ENCODE measurements at regions not wholly inside any gene's neighbourhood (a gene's known extent, or its start where the extent isn't known, plus 50 kb on each side); places are given as distances from the start of the nearest gene placed in this dataset.

GRCh38 chr2:147204102-147204501 lies 640.7 kb upstream of the ACVR2A start:
- peak; percentile 95 for DNase-seq (ENCODE audit: low read depth, low spot score)

GRCh38 chr2:147198651-147199171 lies 646.1 kb upstream of the ACVR2A start:
- DNase-seq (ENCODE audit: low read depth, low spot score), result peak; percentile 18

GRCh38 chr2:147197754-147198483 lies 646.9 kb upstream of the ACVR2A start:
- no peak for DNase-seq (ENCODE audit: low read depth, low spot score)

- no peak for DNase-seq (ENCODE audit: low read depth, low spot score)
Observed at GRCh38 chr2:147182260-147182659, 662.6 kb upstream of the ACVR2A start.

GRCh38 chr2:147181351-147182029 lies 663.3 kb upstream of the ACVR2A start:
- DNase-seq (ENCODE audit: low read depth, low spot score), result no peak

- DNase-seq (ENCODE audit: low read depth, low spot score), result peak; percentile 6
Observed at GRCh38 chr2:147177071-147177857, 667.6 kb upstream of the ACVR2A start.

- no peak for DNase-seq (ENCODE audit: low read depth, low spot score)
Observed at GRCh38 chr2:147174824-147175254, 670.0 kb upstream of the ACVR2A start.

GRCh38 chr2:147173798-147174197 lies 671.0 kb upstream of the ACVR2A start:
- DNase-seq (ENCODE audit: low read depth, low spot score), result no peak

- DNase-seq (ENCODE audit: low read depth, low spot score), result peak; percentile 42
Observed at GRCh38 chr2:147173189-147173581, 671.6 kb upstream of the ACVR2A start.

- no peak for DNase-seq (ENCODE audit: low read depth, low spot score)
Observed at GRCh38 chr2:147172493-147173188, 672.2 kb upstream of the ACVR2A start.

- no peak for DNase-seq (ENCODE audit: low read depth, low spot score)
Observed at GRCh38 chr2:147171941-147172340, 672.9 kb upstream of the ACVR2A start.

- DNase-seq (ENCODE audit: low read depth, low spot score), result no peak
Observed at GRCh38 chr2:147170932-147171331, 673.9 kb upstream of the ACVR2A start.

- DNase-seq (ENCODE audit: low read depth, low spot score), result no peak
Observed at GRCh38 chr2:147165697-147166382, 679.0 kb upstream of the ACVR2A start.

- no peak for DNase-seq (ENCODE audit: low read depth, low spot score)
Observed at GRCh38 chr2:147164563-147164962, 680.3 kb upstream of the ACVR2A start.

GRCh38 chr2:147161746-147162145 lies 683.1 kb upstream of the ACVR2A start:
- DNase-seq (ENCODE audit: low read depth, low spot score), result no peak

- no peak for DNase-seq (ENCODE audit: low read depth, low spot score)
Observed at GRCh38 chr2:147156970-147157369, 687.9 kb upstream of the ACVR2A start.

GRCh38 chr2:147150241-147150635 lies 694.6 kb upstream of the ACVR2A start:
- DNase-seq (ENCODE audit: low read depth, low spot score), result no peak

- no peak for DNase-seq (ENCODE audit: low read depth, low spot score)
Observed at GRCh38 chr2:147149575-147150240, 695.1 kb upstream of the ACVR2A start.

GRCh38 chr2:147147802-147148201 lies 697.0 kb upstream of the ACVR2A start:
- no peak for DNase-seq (ENCODE audit: low read depth, low spot score)

GRCh38 chr2:147141930-147142329 lies 702.9 kb upstream of the ACVR2A start:
- no peak for DNase-seq (ENCODE audit: low read depth, low spot score)

Data from astrocyte of the hippocampus (primary cell).